SK-N-MC (cell line): ENCODE measurements at regions not wholly inside any gene's neighbourhood (a gene's known extent, or its start where the extent isn't known, plus 50 kb on each side); places are given as distances from the start of the nearest gene placed in this dataset.

Source experiments
- EZH2 ChIP-seq: fragments of 200-600 bp; sonication (generic); IDR thresholded peaks from one replicate; pipeline ENCODE4 v1.6.1; 2017; ENCODE audit warnings: antibody characterized with exemption
- POLR2AphosphoS5 ChIP-seq: IDR thresholded peaks from 2 replicates; pipeline ENCODE4 v1.6.1; 2012; ENCODE audit warnings: mild to moderate bottlenecking, low read depth, low read length, borderline replicate concordance

- TF ChIP-seq EZH2 (no peak), POLR2AphosphoS5 (no peak)
Measured at GRCh38 chr9:24413651-24414050, 132.0 kb downstream of the IZUMO3 start.
